Muscle layer of colon (tissue), 2 donors: ENCODE measurements at regions not wholly inside any gene's neighbourhood (a gene's known extent, or its start where the extent isn't known, plus 50 kb on each side); places are given as distances from the start of the nearest gene placed in this dataset.

Experiments
- H3K27ac ChIP-seq: one replicate; pipeline ENCODE4 v1.7.0; 2013; ENCODE audit warnings: low read depth, mild to moderate bottlenecking, low read length, moderate library complexity
- H3K27me3 ChIP-seq, 2 donors: one replicate each; pipeline ENCODE4 v1.7.0; 2013; ENCODE audit warnings: low read length in 2 of 2, mild to moderate bottlenecking in 2 of 2; ENCODE audit not compliant: insufficient read depth in 2 of 2, control insufficient read depth in 1 of 2
- H3K36me3 ChIP-seq: one replicate; pipeline ENCODE4 v1.7.0; 2013; ENCODE audit warnings: mild to moderate bottlenecking, low read length; ENCODE audit not compliant: insufficient read depth
- H3K4me1 ChIP-seq: one replicate; pipeline ENCODE4 v1.7.0; 2013; ENCODE audit warnings: mild to moderate bottlenecking, low read length; ENCODE audit not compliant: insufficient read depth
- H3K4me3 ChIP-seq, 2 donors: one replicate each; pipeline ENCODE4 v1.7.0; 2013; ENCODE audit warnings: low read length in 2 of 2, low read depth in 1 of 2, mild to moderate bottlenecking in 1 of 2, moderate library complexity in 1 of 2
- H3K9ac ChIP-seq: one replicate; pipeline ENCODE4 v1.7.0; 2013; ENCODE audit warnings: low read length
- H3K9me3 ChIP-seq: one replicate; pipeline ENCODE4 v1.7.0; 2013; ENCODE audit warnings: mild to moderate bottlenecking, low read length
- donor health status: abdominal sarcoma.
- donor health status: Adenocarcinoma of cecum.

DNA sequence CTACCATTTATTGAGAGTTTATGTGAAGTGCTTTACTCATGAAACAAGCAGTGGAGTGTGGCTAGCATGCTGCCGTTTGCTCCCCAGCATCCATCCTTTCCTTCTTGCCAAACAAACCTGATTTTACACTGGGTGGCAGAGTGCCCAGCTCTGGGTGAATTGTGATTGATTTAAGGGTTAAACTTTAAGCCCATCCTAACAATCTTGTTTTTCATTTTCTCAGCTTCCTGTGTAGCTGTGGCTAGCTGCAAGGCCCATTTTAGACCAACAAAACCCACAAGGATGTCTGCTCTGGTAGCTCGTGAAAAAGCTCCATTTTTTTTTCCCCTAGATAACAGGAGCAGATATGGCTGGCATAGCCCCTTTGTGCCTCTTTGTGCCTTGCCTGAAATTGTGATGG lies 77.7 kb upstream of the KCNG1 start:
- H3K27ac ChIP-seq, result no peak overlapping the region
- no peaks in the 10 kb centered on the region for H3K4me1 ChIP-seq
- no peaks in the 10 kb centered on the region for H3K9me3 ChIP-seq
- no peak overlapping the region for H3K4me3 ChIP-seq
- no peak overlapping the region for H3K9ac ChIP-seq
- no peaks in the 10 kb centered on the region for H3K27me3 ChIP-seq
- H3K36me3 ChIP-seq, result no peaks in the 10 kb centered on the region

DNA sequence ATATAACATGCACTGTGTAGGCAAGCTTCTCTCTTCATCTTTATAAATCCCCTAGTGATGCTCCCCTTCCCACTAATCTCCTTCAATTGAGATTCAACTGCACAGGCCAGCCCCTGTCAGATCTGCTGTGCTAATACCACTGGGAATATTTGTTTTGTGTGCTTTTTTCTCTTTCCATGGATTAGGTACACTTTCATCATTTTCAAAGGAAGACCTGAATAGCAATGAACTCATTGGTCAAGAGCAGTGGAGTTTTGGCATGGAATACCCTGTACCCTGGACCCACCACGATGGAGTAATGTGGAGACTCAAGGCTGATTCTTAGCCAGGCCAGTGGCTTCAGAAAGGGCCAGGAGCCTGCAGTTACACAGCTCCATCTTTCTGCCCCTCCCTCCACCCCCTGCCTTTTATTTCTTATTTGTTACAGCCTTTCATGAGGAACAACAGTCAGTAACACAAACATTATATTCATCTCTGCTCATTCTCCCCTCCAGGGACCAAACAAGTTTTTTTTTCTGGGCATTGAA lies 75.4 kb upstream of the KCNG1 start:
- Histone ChIP-seq H3K4me3 (no peak overlapping the region), H3K36me3 (no peaks in the 10 kb centered on the region), H3K4me1 (no peaks in the 10 kb centered on the region), H3K27ac (no peak overlapping the region), H3K9ac (no peak overlapping the region), H3K27me3 (no peaks in the 10 kb centered on the region), H3K9me3 (no peaks in the 10 kb centered on the region)

DNA sequence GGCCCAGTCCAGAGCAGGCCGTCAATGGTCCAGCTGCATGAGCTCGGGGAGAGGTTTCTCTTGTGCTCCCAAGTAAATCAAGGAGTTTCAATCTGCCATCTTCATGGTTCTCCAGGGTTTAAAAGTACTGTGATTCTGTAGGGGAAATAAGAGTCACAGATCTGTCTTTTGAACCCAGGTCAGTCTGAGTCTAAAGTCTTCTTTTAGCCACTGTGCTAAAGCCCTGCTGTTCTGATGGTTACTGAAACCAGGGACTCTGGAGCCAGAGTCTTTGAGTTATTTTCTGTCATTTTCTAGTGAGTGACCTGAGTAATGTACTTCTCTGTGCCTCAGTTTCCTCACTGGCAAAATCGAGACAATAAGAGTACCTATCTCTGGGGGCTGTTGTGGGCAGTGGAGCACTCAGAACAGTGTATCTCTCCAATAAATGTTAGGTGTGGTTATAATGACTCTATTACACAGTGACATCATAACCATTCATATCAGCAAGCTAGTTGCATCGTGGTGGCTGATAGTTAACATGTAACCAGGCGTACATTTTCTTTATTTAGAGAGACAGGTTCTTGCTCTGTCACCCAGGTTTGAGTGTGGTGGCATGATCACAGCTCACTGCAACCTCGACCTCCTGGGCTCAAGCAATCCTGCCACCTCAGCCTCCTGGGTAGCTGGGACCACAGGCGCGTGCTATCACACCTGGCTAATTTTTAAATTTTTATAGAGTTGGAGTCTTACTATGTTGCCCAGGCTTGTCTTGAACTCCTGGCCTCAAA lies 74.6 kb upstream of the KCNG1 start:
- Histone ChIP-seq H3K4me1 (no peaks in the 10 kb centered on the region), H3K9me3 (no peaks in the 10 kb centered on the region), H3K36me3 (no peaks in the 10 kb centered on the region), H3K27me3 (no peaks in the 10 kb centered on the region), H3K4me3 (no peak overlapping the region), H3K27ac (no peak overlapping the region), H3K9ac (no peak overlapping the region)

DNA sequence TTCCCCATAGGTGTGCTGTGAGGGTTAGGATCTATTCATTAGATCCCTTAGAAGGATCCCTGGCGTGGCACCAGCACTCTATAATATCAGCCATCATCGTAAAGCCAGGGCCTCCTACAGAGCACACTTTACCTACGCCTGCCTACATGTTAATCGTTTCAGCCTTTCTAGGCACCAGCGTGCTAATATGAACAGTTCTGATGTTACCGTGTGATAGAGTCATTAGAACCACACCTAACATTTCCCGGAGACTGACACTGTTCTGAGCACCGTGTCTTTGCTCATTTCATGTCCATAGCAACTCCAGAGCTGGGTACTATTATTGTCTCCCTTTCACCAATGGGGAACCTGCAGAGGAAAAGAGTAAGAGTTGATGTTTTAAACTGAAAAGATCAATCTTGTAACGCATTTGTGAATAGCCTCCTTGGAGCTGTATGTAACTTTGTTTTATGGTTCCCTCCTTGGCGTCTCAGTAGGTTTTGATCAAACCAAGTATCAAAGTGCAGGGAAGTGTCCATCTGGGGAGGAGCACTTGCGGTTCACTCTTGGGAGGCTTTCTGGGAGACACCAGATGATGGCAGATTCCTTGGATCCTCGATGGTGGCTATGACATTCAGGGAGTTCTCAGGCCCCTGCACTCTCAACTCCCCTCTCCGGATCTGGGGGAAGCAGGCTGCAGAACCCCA lies 73.8 kb upstream of the KCNG1 start:
- no peak overlapping the region for H3K27ac ChIP-seq
- no peaks in the 10 kb centered on the region for H3K9me3 ChIP-seq
- peaks cover 0 to 5% of the 10 kb centered on the region in 2 donors for H3K27me3 ChIP-seq
- H3K4me3 ChIP-seq, result no peak overlapping the region
- no peaks in the 10 kb centered on the region for H3K4me1 ChIP-seq
- H3K9ac ChIP-seq, result no peak overlapping the region
- H3K36me3 ChIP-seq, result no peaks in the 10 kb centered on the region

DNA sequence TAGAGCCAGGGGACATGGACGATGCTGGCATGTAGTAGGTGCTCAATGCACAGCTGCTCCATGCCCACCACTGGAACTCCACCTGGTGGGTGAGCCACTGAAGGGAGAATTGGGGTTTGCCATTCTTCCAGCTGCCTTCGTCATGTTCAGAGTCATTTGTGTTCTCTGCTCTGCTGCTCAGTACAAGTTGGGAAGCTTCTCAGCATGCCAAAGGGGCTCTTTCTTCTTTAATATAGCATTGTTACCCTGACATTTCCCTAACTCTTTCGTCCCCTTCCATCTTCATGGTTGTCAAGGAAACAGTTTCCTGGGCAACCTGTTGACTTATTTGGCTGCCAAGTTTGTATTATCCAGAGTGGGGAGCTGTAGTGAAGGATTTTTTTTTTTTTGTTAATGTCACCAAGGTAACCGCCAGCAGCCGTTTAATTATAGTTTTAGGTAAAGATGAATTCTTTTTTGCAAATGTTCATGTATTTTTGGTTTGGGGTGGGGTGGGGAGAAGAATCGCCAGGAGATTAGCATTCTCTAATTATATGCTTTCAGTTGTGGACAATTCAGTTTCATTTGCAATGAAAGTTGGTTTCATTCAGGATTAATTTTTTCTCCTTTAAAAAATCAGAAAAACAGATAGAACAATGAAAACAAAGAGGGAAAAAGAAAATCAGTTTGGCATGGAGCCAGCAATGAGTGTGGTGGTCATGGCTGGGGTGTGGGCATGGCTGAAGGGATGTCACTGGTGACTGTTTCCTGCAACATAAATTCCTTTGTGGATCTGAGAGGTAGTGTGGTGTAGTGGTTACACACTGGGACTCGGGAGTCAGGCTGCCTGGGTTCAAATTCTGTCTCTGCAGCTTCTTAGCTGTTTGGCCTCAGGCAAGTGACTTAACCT lies 73.0 kb upstream of the KCNG1 start:
- Histone ChIP-seq H3K9me3 (no peaks in the 10 kb centered on the region), H3K36me3 (no peaks in the 10 kb centered on the region), H3K4me3 (no peak overlapping the region), H3K9ac (no peak overlapping the region), H3K27me3 (peaks cover 0 to 12% of the 10 kb centered on the region in 2 donors), H3K4me1 (no peaks in the 10 kb centered on the region), H3K27ac (no peak overlapping the region)

DNA sequence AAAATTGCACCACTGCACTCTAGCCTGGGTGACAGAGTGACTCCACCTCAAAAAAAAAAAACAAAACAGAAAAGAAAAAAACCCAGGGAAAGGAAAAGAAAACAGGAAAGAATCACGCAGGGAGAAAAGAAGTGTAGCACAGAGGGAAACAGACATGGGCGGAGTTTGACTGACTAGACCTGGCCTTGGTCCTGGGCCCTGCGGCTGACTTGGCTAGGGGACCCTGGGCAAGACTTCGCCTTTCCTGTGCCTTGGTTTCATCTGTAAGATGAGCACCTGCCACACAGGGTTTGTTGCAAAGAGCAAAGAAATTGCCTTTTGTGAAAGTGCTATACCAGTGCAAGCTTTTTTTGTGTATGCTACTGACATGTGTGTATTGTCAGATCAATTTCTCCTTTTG lies 71.3 kb upstream of the KCNG1 start:
- Histone ChIP-seq H3K9ac (no peak overlapping the region), H3K27ac (no peak overlapping the region), H3K27me3 (peaks cover 8 to 21% of the 10 kb centered on the region in 2 donors), H3K9me3 (no peaks in the 10 kb centered on the region), H3K4me3 (no peak overlapping the region), H3K4me1 (no peaks in the 10 kb centered on the region), H3K36me3 (no peaks in the 10 kb centered on the region)

DNA sequence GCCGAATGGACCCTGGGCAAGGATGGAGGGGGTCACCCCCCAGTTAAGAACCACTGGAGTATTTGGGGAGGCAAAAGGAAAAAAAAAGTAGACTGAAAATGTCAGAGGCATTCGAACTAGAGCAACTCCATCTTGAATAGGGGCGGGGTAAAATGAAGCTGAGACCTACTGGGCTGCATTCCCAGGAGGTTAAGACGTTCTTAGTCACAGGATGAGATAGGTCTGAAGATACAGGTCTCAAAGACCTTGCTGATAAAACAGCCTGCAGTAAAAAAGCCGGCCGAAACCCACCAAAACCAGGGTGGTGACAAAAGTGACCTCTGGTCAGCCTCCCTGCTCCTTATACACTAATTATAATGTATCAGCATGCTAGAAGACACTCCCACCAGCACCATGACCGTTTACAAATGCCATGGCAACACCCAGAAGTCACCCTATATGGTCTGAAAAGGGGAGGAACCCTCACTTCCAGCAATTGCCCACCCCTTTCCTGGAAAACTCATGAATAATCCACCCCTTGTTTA lies 70.4 kb upstream of the KCNG1 start:
- H3K27me3 ChIP-seq, result peaks cover 13 to 25% of the 10 kb centered on the region in 2 donors

DNA sequence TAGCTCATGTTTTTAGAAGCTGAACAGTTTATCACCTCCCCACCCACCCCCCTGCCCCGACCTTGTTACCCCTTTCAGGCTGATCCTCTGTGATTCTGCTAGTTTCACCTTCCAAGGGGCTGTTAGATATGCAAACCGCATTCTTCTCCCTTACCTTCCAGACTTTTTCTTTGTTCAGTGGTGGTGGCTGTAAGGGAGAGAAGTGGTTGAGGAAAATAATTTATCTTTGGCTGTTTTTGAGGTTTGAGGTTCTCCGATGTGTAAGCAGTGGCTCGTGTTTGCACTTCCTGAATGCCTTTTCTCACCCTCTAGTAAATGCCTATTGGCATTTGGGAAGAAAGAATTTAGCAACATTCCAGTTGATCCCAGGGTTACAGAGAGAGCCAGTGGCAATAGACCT lies 69.4 kb upstream of the KCNG1 start:
- Histone ChIP-seq H3K27ac (no peak overlapping the region), H3K4me3 (no peak overlapping the region), H3K4me1 (no peaks in the 10 kb centered on the region), H3K27me3 (peaks cover 13 to 25% of the 10 kb centered on the region in 2 donors), H3K9me3 (no peaks in the 10 kb centered on the region), H3K36me3 (no peaks in the 10 kb centered on the region), H3K9ac (no peak overlapping the region)

More for the DNA sequence above, 70.4 kb upstream of the KCNG1 start:
- Histone ChIP-seq H3K4me3 (no peak overlapping the region), H3K9ac (no peak overlapping the region), H3K4me1 (no peaks in the 10 kb centered on the region), H3K27ac (no peak overlapping the region), H3K9me3 (no peaks in the 10 kb centered on the region), H3K36me3 (no peaks in the 10 kb centered on the region)

DNA sequence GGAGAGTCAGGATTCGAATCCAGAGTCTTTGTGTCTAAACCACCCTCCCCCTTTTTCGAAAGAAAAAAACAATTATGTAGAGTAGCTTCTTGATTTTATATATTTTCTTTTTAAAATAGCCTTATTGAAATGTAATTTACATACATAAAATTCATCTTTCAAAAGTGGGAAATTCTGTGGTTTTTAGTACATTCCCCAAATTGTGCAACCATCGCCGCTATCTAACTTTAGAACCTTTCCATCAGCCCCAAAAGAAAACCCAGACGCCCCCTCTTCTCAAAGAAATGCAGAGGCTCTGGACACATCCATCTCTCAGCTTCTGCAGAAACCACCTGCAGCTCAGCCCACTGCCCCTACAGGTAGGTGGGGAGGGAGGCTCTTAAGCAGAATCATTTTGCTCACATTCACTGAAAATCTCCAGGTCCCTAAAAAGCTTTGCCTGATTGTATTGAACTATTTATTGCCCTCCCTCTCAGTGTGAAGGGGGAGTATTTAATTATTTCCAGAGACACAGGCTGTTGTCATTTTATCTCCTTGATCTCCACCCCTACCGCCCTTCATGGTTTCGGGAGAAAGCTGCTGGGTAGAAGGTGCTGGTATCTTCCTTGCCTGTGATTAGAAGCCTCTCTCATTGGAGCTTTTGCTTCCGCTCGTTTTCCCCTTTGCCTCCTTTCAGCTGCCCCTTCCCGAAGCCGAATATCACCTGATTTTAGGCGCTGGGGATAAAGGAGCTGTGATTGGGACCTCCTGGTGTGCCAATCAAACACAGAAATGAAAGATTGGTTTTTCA lies 68.7 kb upstream of the KCNG1 start:
- Histone ChIP-seq H3K27ac (no peak overlapping the region), H3K27me3 (peaks cover 13 to 25% of the 10 kb centered on the region in 2 donors), H3K9ac (no peak overlapping the region), H3K4me1 (no peaks in the 10 kb centered on the region), H3K9me3 (no peaks in the 10 kb centered on the region), H3K36me3 (no peaks in the 10 kb centered on the region), H3K4me3 (no peak overlapping the region)

DNA sequence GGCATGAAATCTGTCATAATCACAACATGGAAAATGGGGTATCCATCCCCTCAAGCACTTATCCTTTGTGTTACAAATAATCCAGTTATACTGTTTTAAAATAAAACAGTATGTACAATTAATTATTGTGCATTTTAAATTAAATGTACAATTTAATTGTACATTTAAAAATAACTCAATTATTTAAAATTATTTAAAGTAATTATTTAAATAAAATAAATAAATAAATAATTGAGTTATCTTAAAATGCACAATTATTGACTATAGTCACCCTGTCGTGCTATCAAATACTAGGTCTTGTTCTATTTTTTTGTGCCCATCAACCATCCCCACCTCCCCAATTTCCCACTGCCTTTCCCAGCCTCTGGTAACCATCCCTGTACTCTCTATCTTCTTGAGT lies 66.9 kb upstream of the KCNG1 start:
- Histone ChIP-seq H3K27me3 (peaks cover 13 to 25% of the 10 kb centered on the region in 2 donors), H3K9ac (no peak overlapping the region), H3K36me3 (no peaks in the 10 kb centered on the region)

More for the DNA sequence above, 66.9 kb upstream of the KCNG1 start:
- H3K4me3 ChIP-seq, result no peak overlapping the region
- no peaks in the 10 kb centered on the region for H3K4me1 ChIP-seq
- no peak overlapping the region for H3K27ac ChIP-seq
- H3K9me3 ChIP-seq, result no peaks in the 10 kb centered on the region
